AG10803 (cell line): ENCODE measurements at regions not wholly inside any gene's neighbourhood (a gene's known extent, or its start where the extent isn't known, plus 50 kb on each side); places are given as distances from the start of the nearest gene placed in this dataset.

Experiments used
- DNase-seq: peaks from one replicate; pipeline ENCODE4 v3.0.0; 2010; ENCODE audit warnings: low read depth
- H3K4me3 ChIP-seq: 2 replicates; pipeline ENCODE4 v1.5.1; 2011; ENCODE audit warnings: mild to moderate bottlenecking, low read length, control low read depth
- CTCF ChIP-seq: conservative IDR thresholded peaks from 2 replicates; pipeline ENCODE4 v1.5.1; 2011; ENCODE audit warnings: mild to moderate bottlenecking, low read length, control low read depth, inconsistent platforms

GRCh38 chr13:75197803-75198202 lies 284.2 kb downstream of the TBC1D4 start:
- TF ChIP-seq CTCF, result no peak
- DNase-seq, result no peak

GRCh38 chr13:75196147-75196837 lies 285.7 kb downstream of the TBC1D4 start:
- no peak for TF ChIP-seq CTCF
- no peak overlapping the region for H3K4me3 ChIP-seq
- peak; percentile 53 for DNase-seq

More at GRCh38 chr13:75197803-75198202, 284.2 kb downstream of the TBC1D4 start:
- H3K4me3 ChIP-seq, result no peak overlapping the region

- DNase-seq, result no peak
- no peak for TF ChIP-seq CTCF
- no peak overlapping the region for H3K4me3 ChIP-seq
Measured at GRCh38 chr13:75195495-75196146, 286.3 kb downstream of the TBC1D4 start.

GRCh38 chr13:75194717-75195462 lies 287.1 kb downstream of the TBC1D4 start:
- DNase-seq, result no peak
- H3K4me3 ChIP-seq, result no peak overlapping the region
- no peak for TF ChIP-seq CTCF

- DNase-seq, result no peak
- TF ChIP-seq CTCF, result no peak
- H3K4me3 ChIP-seq, result no peak overlapping the region
Measured at GRCh38 chr13:75186379-75186778, 295.6 kb downstream of the TBC1D4 start.

GRCh38 chr13:75181906-75182305 lies 300.1 kb downstream of the TBC1D4 start:
- H3K4me3 ChIP-seq, result no peak overlapping the region
- TF ChIP-seq CTCF, result no peak
- DNase-seq, result peak; percentile 23
